ENCODE measurements at regions not wholly inside any gene's neighbourhood (a gene's known extent, or its start where the extent isn't known, plus 50 kb on each side); places are given as distances from the start of the nearest gene placed in this dataset.

- no peak for TF ChIP-seq CTCF (tag by site-specific recombination; IDR thresholded peaks at IDR 0.05)
- TF ChIP-seq ZBTB10 (tag by site-specific recombination; IDR thresholded peaks at IDR 0.05): no peak
- TF ChIP-seq ZNF830 (tag by site-specific recombination; IDR thresholded peaks at IDR 0.05; ENCODE audit: low read depth): no peak
- no peak for TF ChIP-seq ZNF629 (tag by site-specific recombination; IDR thresholded peaks at IDR 0.05)
These were observed 663.2 kb upstream of the RGMB start for GRCh38 chr5:98110282-98110691.
